Fibroblast of lung (primary cell): ENCODE measurements at regions not wholly inside any gene's neighbourhood (a gene's known extent, or its start where the extent isn't known, plus 50 kb on each side); places are given as distances from the start of the nearest gene placed in this dataset.

Experiments used
- DNase-seq, 2 donors: peaks; one replicate each; pipeline versions ENCODE4 v3.0.0 to v3.0.0-alpha.2; 2010; ENCODE audit warnings: low read depth in 2 of 2
- H2AFZ ChIP-seq: 2 replicates; pipeline ENCODE4 v1.5.1; 2012; ENCODE audit warnings: low read length, control low read depth, inconsistent platforms
- H3K27ac ChIP-seq: 2 replicates; pipeline ENCODE4 v1.5.1; 2011; ENCODE audit warnings: low read length, control low read depth; ENCODE audit not compliant: insufficient read depth
- H3K27me3 ChIP-seq: 2 replicates; pipeline ENCODE4 v1.5.1; 2011; ENCODE audit warnings: mild to moderate bottlenecking, low read length; ENCODE audit not compliant: control insufficient read depth, insufficient read depth
- H3K36me3 ChIP-seq: 2 replicates; pipeline ENCODE4 v1.5.1; 2011; ENCODE audit warnings: low read length; ENCODE audit not compliant: control insufficient read depth, insufficient read depth
- H3K4me1 ChIP-seq: 2 replicates; pipeline ENCODE4 v1.5.1; 2011; ENCODE audit warnings: low read length; ENCODE audit not compliant: control insufficient read depth, insufficient read depth; ENCODE audit errors: extremely low read depth
- H3K4me2 ChIP-seq: 2 replicates; pipeline ENCODE4 v1.5.1; 2011; ENCODE audit warnings: low read length, control low read depth; ENCODE audit not compliant: insufficient read depth; ENCODE audit errors: extremely low read depth
- H3K4me3 ChIP-seq, 4 experiments: fragments of 200-600 bp in 1 of 4; sonication (generic) in 1 of 4; replicated peaks in 1 of 4; 2 replicates each; pipeline ENCODE4 v1.5.1; 2011 to 2016; ENCODE audit warnings: low read length in 4 of 4, low read depth in 3 of 4, mild to moderate bottlenecking in 3 of 4, control low read depth in 2 of 4, inconsistent platforms in 1 of 4, mixed read lengths in 1 of 4; ENCODE audit not compliant: insufficient read depth in 1 of 4; ENCODE audit errors: control extremely low read depth in 1 of 4
- H3K79me2 ChIP-seq: 2 replicates; pipeline ENCODE4 v1.5.1; 2012; ENCODE audit warnings: mild to moderate bottlenecking, low read length, inconsistent platforms; ENCODE audit not compliant: control insufficient read depth, insufficient read depth
- H3K9ac ChIP-seq: 2 replicates; pipeline ENCODE4 v1.5.1; 2011; ENCODE audit warnings: mild to moderate bottlenecking, low read length, control low read depth; ENCODE audit not compliant: insufficient read depth
- H3K9me3 ChIP-seq: 2 replicates; pipeline ENCODE4 v1.5.1; 2012; ENCODE audit warnings: low read depth, low read length; ENCODE audit not compliant: control insufficient read depth, insufficient read depth
- H4K20me1 ChIP-seq: 2 replicates; pipeline ENCODE4 v1.5.1; 2011; ENCODE audit warnings: low read length; ENCODE audit not compliant: control insufficient read depth, insufficient read depth; ENCODE audit errors: extremely low read depth
- CTCF ChIP-seq, 2 donors: IDR thresholded peaks in 1 of 2; conservative IDR thresholded peaks in 1 of 2; 1 replicate in 1 of 2; 2 replicates in 1 of 2; pipeline ENCODE4 v1.5.1; 2011 to 2012; ENCODE audit warnings: low read length in 2 of 2, control low read depth in 1 of 2, inconsistent platforms in 1 of 2, low read depth in 1 of 2, mild to moderate bottlenecking in 1 of 2
- EZH2 ChIP-seq: IDR thresholded peaks from 2 replicates; pipeline ENCODE4 v1.5.1; 2012; ENCODE audit warnings: low read length, control low read depth, mild to moderate bottlenecking; ENCODE audit errors: missing control alignments

- H3K36me3 ChIP-seq = no peaks in the 10 kb centered on the region
- no peak overlapping the region for H3K9ac ChIP-seq
- H2AFZ ChIP-seq = no peak overlapping the region
- H3K4me1 ChIP-seq = no peaks in the 10 kb centered on the region
- TF ChIP-seq EZH2 = no peak
- TF ChIP-seq CTCF (conservative IDR thresholded peaks at IDR 0.05 in 1 of 2, IDR thresholded peaks at IDR 0.05 in 1 of 2; ENCODE audit: low read depth in 1 of 2, low read length in 2 of 2) = no peak
- no peak for DNase-seq
- no peaks in the 10 kb centered on the region for H3K27me3 ChIP-seq
- no peak overlapping the region for H3K4me2 ChIP-seq
- H3K79me2 ChIP-seq = no peaks in the 10 kb centered on the region
- no peak overlapping the region for H3K4me3 ChIP-seq
- H3K27ac ChIP-seq = no peak overlapping the region
- no peaks in the 10 kb centered on the region for H4K20me1 ChIP-seq
- H3K9me3 ChIP-seq = no peaks in the 10 kb centered on the region
These were observed 183.9 kb downstream of the TOMM20 start for GRCh38 chr1:234944439-234945344.

GRCh38 chr1:234943836-234944402 lies 184.7 kb downstream of the TOMM20 start:
- Histone ChIP-seq H3K36me3 (no peaks in the 10 kb centered on the region), H2AFZ (no peak overlapping the region), H3K4me2 (no peak overlapping the region), H3K79me2 (no peaks in the 10 kb centered on the region), H3K4me3 (no peak overlapping the region), H3K27me3 (no peaks in the 10 kb centered on the region), H4K20me1 (no peaks in the 10 kb centered on the region), H3K27ac (no peak overlapping the region), H3K4me1 (no peaks in the 10 kb centered on the region), H3K9ac (no peak overlapping the region), H3K9me3 (no peaks in the 10 kb centered on the region)
- TF ChIP-seq EZH2 (no peak), CTCF (conservative IDR thresholded peaks at IDR 0.05 in 1 of 2, IDR thresholded peaks at IDR 0.05 in 1 of 2; ENCODE audit: low read depth in 1 of 2, low read length in 2 of 2) (no peak)
- no peak for DNase-seq

GRCh38 chr1:234942879-234943506 lies 185.6 kb downstream of the TOMM20 start:
- TF ChIP-seq CTCF (conservative IDR thresholded peaks at IDR 0.05 in 1 of 2, IDR thresholded peaks at IDR 0.05 in 1 of 2; ENCODE audit: low read depth in 1 of 2, low read length in 2 of 2) = no peak
- no peak for TF ChIP-seq EZH2
- H3K36me3 ChIP-seq = no peaks in the 10 kb centered on the region
- H3K4me3 ChIP-seq = no peak overlapping the region
- H3K9me3 ChIP-seq = no peaks in the 10 kb centered on the region
- H3K79me2 ChIP-seq = no peaks in the 10 kb centered on the region
- no peaks in the 10 kb centered on the region for H4K20me1 ChIP-seq
- no peak overlapping the region for H2AFZ ChIP-seq
- no peak overlapping the region for H3K27ac ChIP-seq
- no peak overlapping the region for H3K9ac ChIP-seq
- no peaks in the 10 kb centered on the region for H3K27me3 ChIP-seq
- DNase-seq = no peak
- H3K4me1 ChIP-seq = no peaks in the 10 kb centered on the region
- H3K4me2 ChIP-seq = no peak overlapping the region
